ENCODE measurements at regions not wholly inside any gene's neighbourhood (a gene's known extent, or its start where the extent isn't known, plus 50 kb on each side); places are given as distances from the start of the nearest gene placed in this dataset.

- TF ChIP-seq POLR2A (IDR thresholded peaks at IDR 0.05) = no peak
- TF ChIP-seq CTCF (IDR thresholded peaks at IDR 0.05) = no peak
Measured at GRCh38 chr1:109845658-109846057, 65.0 kb upstream of the CSF1 start.

Data from right lobe of liver (tissue), 4 donors.